ENCODE measurements at regions not wholly inside any gene's neighbourhood (a gene's known extent, or its start where the extent isn't known, plus 50 kb on each side); places are given as distances from the start of the nearest gene placed in this dataset.
"Not testable (repeated sequence)": the region's sequence is repeated elsewhere in the genome, so short reads cannot be mapped to it uniquely, and the experiment has no call there.

- H3K4me3 ChIP-seq, result no peak overlapping the region
- H3K27ac ChIP-seq, result no peak overlapping the region
- H3K36me3 ChIP-seq, result no peaks in the 10 kb centered on the region
- TF ChIP-seq POLR2A (IDR thresholded peaks at IDR 0.05), result no peak
- no peak for TF ChIP-seq EP300 (IDR thresholded peaks at IDR 0.05)
- no peak for TF ChIP-seq CTCF (IDR thresholded peaks at IDR 0.05)
- no peak for TF ChIP-seq POLR2AphosphoS5 (IDR thresholded peaks at IDR 0.05)
- no peaks in the 10 kb centered on the region for H3K4me1 ChIP-seq
- no peaks in the 10 kb centered on the region for H3K27me3 ChIP-seq
- ATAC-seq, result no peak
- no peaks in the 10 kb centered on the region for H3K9me3 ChIP-seq
- WGBS, 2 donors (ENCODE audit: low coverage in 1 of 2), result 55 to 77% methylated on average over 1 of the region's 1 CpG
Observed at GRCh38 chr20:22055981-22056380, 350.5 kb downstream of the PAX1 start.

GRCh38 chr20:22052025-22052650 is 346.7 kb downstream of the PAX1 start:
- no peaks in the 10 kb centered on the region for H3K9me3 ChIP-seq
- no peak overlapping the region for H3K4me3 ChIP-seq
- H3K27ac ChIP-seq, result no peak overlapping the region
- no peak for TF ChIP-seq EP300 (IDR thresholded peaks at IDR 0.05)
- no peak for TF ChIP-seq POLR2AphosphoS5 (IDR thresholded peaks at IDR 0.05)
- no peak for TF ChIP-seq POLR2A (IDR thresholded peaks at IDR 0.05)
- no peak for TF ChIP-seq CTCF (IDR thresholded peaks at IDR 0.05)
- no peaks in the 10 kb centered on the region for H3K27me3 ChIP-seq
- H3K4me1 ChIP-seq, result no peaks in the 10 kb centered on the region
- ATAC-seq, result no peak
- no peaks in the 10 kb centered on the region for H3K36me3 ChIP-seq
- 77 to 88% methylated on average over 1 of the region's 1 CpG for WGBS, 2 donors (ENCODE audit: low coverage in 1 of 2)

DNA sequence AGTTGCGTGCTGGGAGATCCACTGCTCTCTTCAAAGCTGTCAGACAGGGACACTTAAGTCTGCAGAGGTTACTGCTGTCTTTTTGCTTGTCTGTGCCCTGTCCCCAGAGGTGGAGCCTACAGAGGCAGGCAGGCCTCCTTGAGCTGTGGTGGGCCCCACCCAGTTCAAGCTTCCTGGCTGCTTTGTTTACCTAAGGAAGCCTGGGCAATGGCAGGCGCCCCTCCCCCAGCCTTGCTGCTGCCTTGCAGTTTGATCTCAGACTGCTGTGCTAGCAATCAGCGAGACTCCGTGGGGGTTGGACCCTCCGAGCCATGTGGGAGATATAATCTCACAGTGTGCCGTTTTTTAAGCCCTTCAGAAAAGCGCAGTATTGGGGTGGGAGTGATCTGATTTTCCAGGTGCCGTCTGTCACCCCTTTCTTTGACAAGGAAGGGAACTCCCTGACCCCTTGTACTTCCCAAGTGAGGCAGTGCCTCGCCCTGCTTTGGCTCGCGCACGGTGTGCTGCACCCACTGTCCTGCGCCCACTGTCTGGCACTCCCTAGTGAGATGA is 340.6 kb downstream of the PAX1 start:
- not testable (repeated sequence) for H3K4me1 ChIP-seq, H3K4me3 ChIP-seq, H3K27ac ChIP-seq, H3K9me3 ChIP-seq, H3K27me3 ChIP-seq, ATAC-seq, H3K36me3 ChIP-seq
- 49% methylated on average over 10 of the region's 13 CpGs; no CpG with 5 or more reads in 1 of the 2 donors for WGBS, 2 donors (ENCODE audit: low coverage in 1 of 2)

DNA sequence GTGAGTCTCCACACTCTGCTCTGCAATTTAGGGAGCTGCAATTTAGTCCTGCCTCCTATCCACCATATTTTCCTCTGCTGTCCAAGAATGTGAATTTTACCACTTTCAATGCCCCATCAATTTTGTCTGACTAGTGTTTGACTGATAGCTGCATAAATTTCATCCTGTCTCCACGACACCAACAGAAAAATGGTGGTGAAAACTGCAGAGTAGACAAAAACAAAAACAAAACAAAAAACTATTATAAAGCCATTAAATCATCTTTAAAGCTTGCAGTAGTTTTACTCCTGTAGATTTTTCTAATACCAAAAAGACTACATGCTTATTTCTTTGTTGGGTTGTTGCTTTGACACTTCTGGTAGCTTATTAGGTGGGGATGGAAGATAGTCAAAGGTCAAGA is 322.0 kb downstream of the PAX1 start:
- ATAC-seq, result no peak
- Histone ChIP-seq H3K9me3 (peaks cover 0 to 20% (median 0%) of the 10 kb centered on the region in 3 donors), H3K4me3 (no peak overlapping the region), H3K36me3 (no peaks in the 10 kb centered on the region), H3K4me1 (no peaks in the 10 kb centered on the region), H3K27me3 (no peaks in the 10 kb centered on the region), H3K27ac (no peak overlapping the region)
- WGBS, 2 donors (ENCODE audit: low coverage in 1 of 2), result 56 to 64% methylated on average over 1 of the region's 1 CpG
- no peak for TF ChIP-seq CTCF (IDR thresholded peaks at IDR 0.05)
- TF ChIP-seq POLR2AphosphoS5 (IDR thresholded peaks at IDR 0.05), result no peak
- TF ChIP-seq POLR2A (IDR thresholded peaks at IDR 0.05), result no peak
- TF ChIP-seq EP300 (IDR thresholded peaks at IDR 0.05), result no peak

DNA sequence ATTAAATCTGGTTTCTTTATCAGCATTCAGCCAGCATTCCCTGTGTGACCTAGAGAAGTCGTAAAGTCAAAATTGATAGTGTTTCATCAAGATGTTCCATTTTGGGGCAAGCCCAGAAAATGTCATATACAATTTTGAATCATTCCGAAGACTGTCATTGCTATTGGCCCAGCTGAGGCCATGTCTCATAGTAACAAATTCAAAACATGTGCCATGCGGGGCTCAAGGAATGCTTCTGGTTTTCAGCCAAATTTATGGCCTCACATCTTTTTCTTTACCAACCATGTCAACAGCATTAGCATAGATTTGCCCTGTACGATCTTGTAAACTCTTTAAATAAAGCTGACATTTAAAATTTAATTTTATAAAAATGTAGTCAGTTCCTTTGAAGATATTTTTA is 314.7 kb downstream of the PAX1 start:
- 83 to 85% methylated on average over 4 of the region's 4 CpGs for WGBS, 2 donors (ENCODE audit: low coverage in 1 of 2)

More for the DNA sequence above, 314.7 kb downstream of the PAX1 start:
- TF ChIP-seq POLR2A (IDR thresholded peaks at IDR 0.05) (no peak), CTCF (IDR thresholded peaks at IDR 0.05) (no peak), EP300 (IDR thresholded peaks at IDR 0.05) (no peak), POLR2AphosphoS5 (IDR thresholded peaks at IDR 0.05) (no peak)
- Histone ChIP-seq H3K27me3 (no peaks in the 10 kb centered on the region), H3K9me3 (peaks cover 0 to 6% (median 0%) of the 10 kb centered on the region in 3 donors), H3K4me3 (no peak overlapping the region), H3K36me3 (no peaks in the 10 kb centered on the region), H3K4me1 (no peaks in the 10 kb centered on the region), H3K27ac (no peak overlapping the region)
- no peak for ATAC-seq
